Vagina (tissue), 2 donors: ENCODE measurements at regions not wholly inside any gene's neighbourhood (a gene's known extent, or its start where the extent isn't known, plus 50 kb on each side); places are given as distances from the start of the nearest gene placed in this dataset.

ENCODE experiments used
- DNase-seq, 2 donors: peaks; one replicate each; pipeline ENCODE4 v3.0.0-alpha.2; 2017; ENCODE audit errors: extremely low spot score in 2 of 2
- H3K27ac ChIP-seq: fragments of 200-600 bp; sonication (generic); one replicate; pipeline ENCODE4 v1.5.1; 2019
- H3K27me3 ChIP-seq: fragments of 200-600 bp; sonication (generic); one replicate; pipeline ENCODE4 v1.5.1; 2019
- H3K36me3 ChIP-seq, 2 donors: fragments of 200-600 bp; sonication (generic); one replicate each; pipeline ENCODE4 v1.5.1; 2017 to 2019
- H3K4me1 ChIP-seq: fragments of 200-600 bp; sonication (generic); one replicate; pipeline ENCODE4 v1.5.1; 2019
- H3K4me3 ChIP-seq, 2 donors: fragments of 200-600 bp; sonication (generic); 1 replicate in 1 of 2; 2 replicates in 1 of 2; pipeline ENCODE4 v1.5.1; 2016 to 2019
- H3K9me3 ChIP-seq: fragments of 200-600 bp; sonication (generic); one replicate; pipeline ENCODE4 v1.5.1; 2019
- CTCF ChIP-seq, 3 experiments: fragments of 450-650 bp in 2 of 3; fragments of 200-600 bp in 1 of 3; sonication (generic) in 1 of 3; IDR thresholded peaks; one replicate each; pipeline ENCODE4 v1.5.1; 2017 to 2019; ENCODE audit warnings: antibody characterized with exemption in 3 of 3, mild to moderate bottlenecking in 2 of 3, moderate library complexity in 2 of 3
- POLR2A ChIP-seq, 2 donors: fragments of 450-650 bp; IDR thresholded peaks; one replicate each; pipeline ENCODE4 v1.6.1; 2017; ENCODE audit warnings: antibody characterized with exemption in 2 of 2, mild to moderate bottlenecking in 2 of 2, moderate library complexity in 2 of 2
- POLR2AphosphoS5 ChIP-seq, 2 donors: sonication (generic); formaldehyde crosslinking; IDR thresholded peaks; one replicate each; pipeline ENCODE4 v1.9.0; 2017; ENCODE audit warnings: antibody characterized with exemption in 2 of 2, mild to moderate bottlenecking in 2 of 2, low read depth in 1 of 2; ENCODE audit not compliant: insufficient read depth in 1 of 2
- intact Hi-C: fragments of 100-400 bp; cut with DNase I; formaldehyde crosslinking; loops from one replicate; pipeline ENCODE4 v1.15.1; 2023

- no peak overlapping the region for H3K4me3 ChIP-seq
- no peak for DNase-seq
- H3K9me3 ChIP-seq: no peaks in the 10 kb centered on the region
- no peak for TF ChIP-seq POLR2AphosphoS5 (IDR thresholded peaks at IDR 0.05; ENCODE audit: insufficient read depth in 1 of 2, low read depth in 1 of 2)
- TF ChIP-seq POLR2A (IDR thresholded peaks at IDR 0.05): no peak
- no peak for TF ChIP-seq CTCF (IDR thresholded peaks at IDR 0.05)
- no peaks in the 10 kb centered on the region for H3K36me3 ChIP-seq
- intact Hi-C loops: no loop called here
- no peaks in the 10 kb centered on the region for H3K4me1 ChIP-seq
- no peak overlapping the region for H3K27ac ChIP-seq
- H3K27me3 ChIP-seq: no peaks in the 10 kb centered on the region
Measured at GRCh38 chr3:110577854-110578253, 493.8 kb upstream of the NECTIN3 start.

GRCh38 chr3:110579840-110580550, 491.6 kb upstream of the NECTIN3 start:
- no peaks in the 10 kb centered on the region for H3K27me3 ChIP-seq
- no peaks in the 10 kb centered on the region for H3K9me3 ChIP-seq
- H3K27ac ChIP-seq: no peak overlapping the region
- H3K36me3 ChIP-seq: no peaks in the 10 kb centered on the region
- intact Hi-C loops: no loop called here
- no peak for DNase-seq
- TF ChIP-seq CTCF (IDR thresholded peaks at IDR 0.05): no peak
- no peak for TF ChIP-seq POLR2A (IDR thresholded peaks at IDR 0.05)
- no peak for TF ChIP-seq POLR2AphosphoS5 (IDR thresholded peaks at IDR 0.05; ENCODE audit: insufficient read depth in 1 of 2, low read depth in 1 of 2)
- H3K4me1 ChIP-seq: no peaks in the 10 kb centered on the region
- H3K4me3 ChIP-seq: no peak overlapping the region

- DNase-seq: no peak
- H3K4me3 ChIP-seq: no peak overlapping the region
- intact Hi-C loops: no loop called here
Measured at GRCh38 chr3:110583373-110583935, 488.2 kb upstream of the NECTIN3 start.

GRCh38 chr3:110588906-110589305, 482.7 kb upstream of the NECTIN3 start:
- Histone ChIP-seq H3K27me3 (no peaks in the 10 kb centered on the region), H3K4me1 (no peaks in the 10 kb centered on the region), H3K36me3 (no peaks in the 10 kb centered on the region), H3K4me3 (no peak overlapping the region), H3K9me3 (no peaks in the 10 kb centered on the region), H3K27ac (no peak overlapping the region)
- no peak for DNase-seq
- intact Hi-C loops: no loop called here
- no peak for TF ChIP-seq POLR2AphosphoS5 (IDR thresholded peaks at IDR 0.05; ENCODE audit: insufficient read depth in 1 of 2, low read depth in 1 of 2)
- TF ChIP-seq CTCF (IDR thresholded peaks at IDR 0.05): no peak
- no peak for TF ChIP-seq POLR2A (IDR thresholded peaks at IDR 0.05)

More at GRCh38 chr3:110583373-110583935, 488.2 kb upstream of the NECTIN3 start:
- Histone ChIP-seq H3K9me3 (no peaks in the 10 kb centered on the region), H3K4me1 (no peaks in the 10 kb centered on the region), H3K27me3 (no peaks in the 10 kb centered on the region), H3K36me3 (no peaks in the 10 kb centered on the region), H3K27ac (no peak overlapping the region)
- TF ChIP-seq CTCF (IDR thresholded peaks at IDR 0.05): no peak
- no peak for TF ChIP-seq POLR2A (IDR thresholded peaks at IDR 0.05)
- no peak for TF ChIP-seq POLR2AphosphoS5 (IDR thresholded peaks at IDR 0.05; ENCODE audit: insufficient read depth in 1 of 2, low read depth in 1 of 2)

GRCh38 chr3:110589341-110589740, 482.3 kb upstream of the NECTIN3 start:
- H3K27me3 ChIP-seq: no peaks in the 10 kb centered on the region
- no peak for DNase-seq
- H3K4me3 ChIP-seq: no peak overlapping the region
- H3K4me1 ChIP-seq: no peaks in the 10 kb centered on the region
- H3K27ac ChIP-seq: no peak overlapping the region
- H3K9me3 ChIP-seq: no peaks in the 10 kb centered on the region
- TF ChIP-seq POLR2A (IDR thresholded peaks at IDR 0.05) (no peak), CTCF (IDR thresholded peaks at IDR 0.05) (no peak), POLR2AphosphoS5 (IDR thresholded peaks at IDR 0.05; ENCODE audit: insufficient read depth in 1 of 2, low read depth in 1 of 2) (no peak)
- H3K36me3 ChIP-seq: no peaks in the 10 kb centered on the region
- intact Hi-C loops: no loop called here
